Astrocyte of the cerebellum (primary cell): ENCODE measurements at regions not wholly inside any gene's neighbourhood (a gene's known extent, or its start where the extent isn't known, plus 50 kb on each side); places are given as distances from the start of the nearest gene placed in this dataset.

Source experiments
- DNase-seq: peaks from one replicate; pipeline ENCODE4 v3.0.0-alpha.2; 2011; ENCODE audit warnings: low read depth
- H3K4me3 ChIP-seq: 2 replicates; pipeline ENCODE4 v1.5.1; 2011; ENCODE audit warnings: mild to moderate bottlenecking, low read depth, low read length, moderate library complexity
- in situ Hi-C: cut with HindIII; loops from 2 replicates; pipeline ENCODE4 v1.10.0; 2017; ENCODE audit warnings: low sequenced_read_pairs
- TF ChIP-seq, protein P1 (sequence below): IDR thresholded peaks from 2 replicates; pipeline ENCODE4 v1.5.1; 2012; ENCODE audit warnings: low read length, low read depth, moderate library complexity, mild to moderate bottlenecking; ENCODE audit errors: missing control alignments

DNA sequence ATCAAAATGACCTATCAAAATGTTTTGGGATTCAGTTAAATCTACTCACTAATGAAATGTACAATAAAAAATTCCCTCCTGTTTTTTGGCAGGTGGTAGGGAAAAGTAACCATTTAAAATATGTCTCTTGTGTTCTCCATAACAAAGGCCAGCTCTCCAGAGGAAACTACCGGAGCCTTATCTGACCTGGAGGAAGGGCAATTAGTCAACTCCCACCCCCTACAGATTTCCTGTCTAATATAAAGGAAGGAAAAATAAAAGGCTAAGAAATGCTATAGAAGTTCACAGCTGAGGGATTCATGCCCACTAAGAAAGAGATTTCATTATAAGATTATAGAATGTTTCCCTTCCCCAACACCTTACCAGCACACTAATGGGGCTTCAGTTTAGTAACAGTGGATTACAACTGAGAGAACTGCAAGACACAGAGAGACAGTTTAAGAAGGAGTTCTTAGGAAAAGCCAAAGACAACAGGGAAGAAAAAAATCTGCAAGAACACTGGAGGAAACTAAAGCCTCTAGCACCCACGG lies 376.5 kb upstream of the KCNMB2 start:
- DNase-seq, result no peak
- in situ Hi-C loops, result no loop called here
- no peak overlapping the region for H3K4me3 ChIP-seq
- TF ChIP-seq, protein P1, sequence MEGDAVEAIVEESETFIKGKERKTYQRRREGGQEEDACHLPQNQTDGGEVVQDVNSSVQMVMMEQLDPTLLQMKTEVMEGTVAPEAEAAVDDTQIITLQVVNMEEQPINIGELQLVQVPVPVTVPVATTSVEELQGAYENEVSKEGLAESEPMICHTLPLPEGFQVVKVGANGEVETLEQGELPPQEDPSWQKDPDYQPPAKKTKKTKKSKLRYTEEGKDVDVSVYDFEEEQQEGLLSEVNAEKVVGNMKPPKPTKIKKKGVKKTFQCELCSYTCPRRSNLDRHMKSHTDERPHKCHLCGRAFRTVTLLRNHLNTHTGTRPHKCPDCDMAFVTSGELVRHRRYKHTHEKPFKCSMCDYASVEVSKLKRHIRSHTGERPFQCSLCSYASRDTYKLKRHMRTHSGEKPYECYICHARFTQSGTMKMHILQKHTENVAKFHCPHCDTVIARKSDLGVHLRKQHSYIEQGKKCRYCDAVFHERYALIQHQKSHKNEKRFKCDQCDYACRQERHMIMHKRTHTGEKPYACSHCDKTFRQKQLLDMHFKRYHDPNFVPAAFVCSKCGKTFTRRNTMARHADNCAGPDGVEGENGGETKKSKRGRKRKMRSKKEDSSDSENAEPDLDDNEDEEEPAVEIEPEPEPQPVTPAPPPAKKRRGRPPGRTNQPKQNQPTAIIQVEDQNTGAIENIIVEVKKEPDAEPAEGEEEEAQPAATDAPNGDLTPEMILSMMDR, result no peak

DNA sequence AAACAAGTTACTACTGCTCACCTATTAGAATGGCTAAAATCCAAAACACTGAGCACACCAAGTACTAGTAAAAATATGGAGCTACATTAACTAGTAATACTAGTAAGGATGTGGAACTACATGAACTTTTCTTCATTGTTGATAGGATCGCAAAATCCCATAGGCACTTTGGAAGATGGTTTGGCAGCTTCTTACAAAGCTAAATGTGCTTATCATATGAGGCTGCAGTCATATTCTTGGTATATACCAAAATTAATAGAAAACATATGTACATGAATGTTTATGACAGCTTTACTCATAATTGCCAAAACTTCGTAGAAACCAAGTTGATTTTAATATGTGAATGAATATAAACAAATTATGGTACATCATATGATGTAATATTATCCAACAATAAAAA lies 366.8 kb upstream of the KCNMB2 start:
- no peak for DNase-seq
- in situ Hi-C loops, result no loop called here

DNA sequence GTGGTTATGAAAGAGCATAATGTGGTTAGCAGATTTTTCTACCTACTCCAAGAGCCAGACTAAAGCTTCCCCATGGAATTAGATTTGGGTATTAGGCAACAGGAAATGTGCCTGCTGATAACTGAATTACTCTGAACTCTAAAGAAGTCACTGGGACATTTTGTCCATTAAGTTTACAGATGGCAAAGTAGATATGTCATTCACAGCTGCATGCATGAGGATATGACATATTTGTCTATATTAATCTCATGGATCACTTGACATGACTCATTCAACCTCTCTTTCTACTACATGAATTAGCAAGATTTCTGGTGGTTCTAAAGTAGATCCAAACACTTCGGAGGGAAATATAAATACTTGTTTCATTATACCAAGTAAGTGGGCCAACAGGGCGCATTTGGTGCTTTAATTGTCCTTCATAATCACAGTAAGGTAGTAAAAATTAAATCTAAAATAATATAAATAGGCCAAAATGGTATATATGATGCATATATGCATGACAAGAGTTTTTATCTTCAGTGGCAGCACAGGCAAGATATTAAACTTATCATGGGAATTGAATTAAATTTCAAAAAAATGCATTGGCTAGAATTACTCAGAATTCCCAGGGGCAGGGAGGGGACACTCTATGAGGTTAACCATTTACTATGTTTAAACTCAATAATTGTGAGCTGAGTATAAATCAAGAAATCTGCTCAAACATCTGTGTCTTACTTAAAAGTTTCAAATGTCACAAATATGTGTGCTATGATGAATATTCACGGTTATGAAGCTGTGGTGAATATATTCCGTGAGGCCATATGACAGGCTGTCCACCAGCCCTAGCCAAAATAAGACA lies 365.3 kb upstream of the KCNMB2 start:
- TF ChIP-seq, protein P1, result no peak
- in situ Hi-C loops, result no loop called here

More for the DNA sequence above, 366.8 kb upstream of the KCNMB2 start:
- no peak overlapping the region for H3K4me3 ChIP-seq
- TF ChIP-seq, protein P1, result no peak

DNA sequence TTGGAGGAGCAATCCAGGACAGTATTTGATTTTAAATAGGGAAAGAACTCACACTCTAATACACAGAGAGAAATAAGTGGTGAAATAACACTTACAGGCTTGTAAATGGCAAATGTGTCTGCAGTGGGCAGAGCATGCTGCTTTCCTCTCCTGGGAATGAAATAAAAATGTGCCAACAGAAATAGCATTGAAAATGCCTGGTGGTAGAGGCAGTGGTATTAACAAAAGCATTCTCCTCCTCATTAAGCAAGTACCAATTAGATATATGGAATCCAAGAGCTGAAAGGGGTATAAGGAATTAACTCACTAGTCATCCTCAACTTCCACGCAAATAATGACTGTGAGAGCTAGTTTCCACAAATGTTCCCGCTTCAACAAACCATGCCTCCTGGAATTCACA lies 364.1 kb upstream of the KCNMB2 start:
- no peak for DNase-seq
- in situ Hi-C loops, result no loop called here
- H3K4me3 ChIP-seq, result no peak overlapping the region
- TF ChIP-seq, protein P1, result no peak

More for the DNA sequence above, 365.3 kb upstream of the KCNMB2 start:
- peak; percentile 76 for DNase-seq
- no peak overlapping the region for H3K4me3 ChIP-seq

DNA sequence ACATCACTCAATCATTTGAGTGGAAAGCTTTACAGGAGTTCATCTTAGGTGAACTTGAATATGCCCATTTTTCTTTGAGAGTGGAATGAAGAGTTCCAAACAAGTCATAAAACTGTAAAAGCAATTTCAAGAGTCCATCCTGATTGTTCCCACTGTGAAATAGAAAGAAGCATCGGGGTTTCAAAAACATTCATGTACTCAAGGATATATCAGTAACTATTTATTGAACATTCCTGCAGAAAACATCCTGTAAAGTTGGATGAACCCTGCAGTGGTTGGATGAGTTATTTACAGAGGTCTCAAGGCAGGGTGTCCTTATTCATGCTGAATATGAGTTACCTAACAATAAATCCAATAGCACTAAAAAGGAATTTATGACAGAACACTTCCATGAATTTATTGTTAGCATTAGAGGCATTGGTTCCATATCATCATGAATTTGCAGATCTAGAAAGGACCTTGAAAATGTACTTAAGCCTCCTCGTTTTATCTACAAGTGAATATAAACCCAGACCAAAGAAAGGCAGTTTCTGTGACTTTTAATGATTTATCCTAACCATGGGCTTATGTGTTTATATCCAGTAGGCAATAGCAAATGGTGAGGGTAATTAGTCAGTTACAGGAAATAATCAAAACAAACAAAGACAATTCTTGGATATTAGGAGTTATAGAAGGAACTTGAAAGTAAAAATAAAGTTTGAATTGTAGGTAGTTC lies 361.9 kb upstream of the KCNMB2 start:
- TF ChIP-seq, protein P1, result no peak
- in situ Hi-C loops, result no loop called here
- no peak for DNase-seq
- no peak overlapping the region for H3K4me3 ChIP-seq

DNA sequence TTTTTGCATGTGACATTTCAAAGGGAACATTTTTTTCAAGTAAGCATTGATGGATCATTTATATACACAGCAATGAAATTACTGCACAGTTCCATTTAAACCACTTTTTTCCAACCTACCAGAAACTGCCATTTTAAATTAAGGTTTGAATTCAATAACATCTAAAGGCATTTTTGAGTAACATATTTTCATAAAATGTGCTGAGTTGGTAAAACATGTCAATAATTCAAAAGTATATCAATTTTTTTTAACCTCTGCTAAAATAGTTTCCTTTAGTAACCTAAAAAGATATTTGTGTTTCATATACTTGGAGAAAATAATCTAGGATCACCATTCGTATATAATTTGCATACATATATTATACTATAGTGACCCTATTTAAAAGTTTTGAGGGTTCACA lies 355.1 kb upstream of the KCNMB2 start:
- TF ChIP-seq, protein P1, result no peak
- H3K4me3 ChIP-seq, result no peak overlapping the region
- DNase-seq, result no peak
- in situ Hi-C loops, result no loop called here
